ENCODE measurements at regions not wholly inside any gene's neighbourhood (a gene's known extent, or its start where the extent isn't known, plus 50 kb on each side); places are given as distances from the start of the nearest gene placed in this dataset.
"Not testable (repeated sequence)": the region's sequence is repeated elsewhere in the genome, so short reads cannot be mapped to it uniquely, and the experiment has no call there.

- no peak overlapping the region for H3K27ac Mint-ChIP-seq (ENCODE audit: unreplicated experiment)
- peaks cover 2% of the 10 kb centered on the region for H3K4me1 Mint-ChIP-seq (ENCODE audit: low read depth, unreplicated experiment)
- H3K4me3 Mint-ChIP-seq (ENCODE audit: unreplicated experiment): no peak overlapping the region
- no peak for TF ChIP-seq CTCF (IDR thresholded peaks at IDR 0.05; ENCODE audit: partially characterized antibody, unreplicated experiment)
- H3K9me3 Mint-ChIP-seq (ENCODE audit: unreplicated experiment): peaks cover 2% of the 10 kb centered on the region
- DNase-seq: no peak
- H3K36me3 Mint-ChIP-seq (ENCODE audit: unreplicated experiment): peaks cover 12% of the 10 kb centered on the region
- H3K27me3 Mint-ChIP-seq (ENCODE audit: unreplicated experiment): no peaks in the 10 kb centered on the region
Measured at GRCh38 chr6:6486595-6486994, 101.9 kb upstream of the LY86 start.

- no peak for TF ChIP-seq CTCF (IDR thresholded peaks at IDR 0.05; ENCODE audit: partially characterized antibody, unreplicated experiment)
- Mint-ChIP-seq H3K9me3 (ENCODE audit: unreplicated experiment) (peaks cover 3% of the 10 kb centered on the region), H3K27me3 (ENCODE audit: unreplicated experiment) (no peaks in the 10 kb centered on the region), H3K36me3 (ENCODE audit: unreplicated experiment) (no peaks in the 10 kb centered on the region), H3K27ac (ENCODE audit: unreplicated experiment) (no peak overlapping the region), H3K4me3 (ENCODE audit: unreplicated experiment) (no peak overlapping the region), H3K4me1 (ENCODE audit: low read depth, unreplicated experiment) (no peaks in the 10 kb centered on the region)
- DNase-seq: no peak
Measured at GRCh38 chr6:6491761-6492160, 96.8 kb upstream of the LY86 start.

- no peak overlapping the region for H3K4me3 Mint-ChIP-seq (ENCODE audit: unreplicated experiment)
- DNase-seq: no peak
- peaks cover 3% of the 10 kb centered on the region for H3K9me3 Mint-ChIP-seq (ENCODE audit: unreplicated experiment)
- no peak for TF ChIP-seq CTCF (IDR thresholded peaks at IDR 0.05; ENCODE audit: partially characterized antibody, unreplicated experiment)
- H3K27ac Mint-ChIP-seq (ENCODE audit: unreplicated experiment): no peak overlapping the region
- H3K36me3 Mint-ChIP-seq (ENCODE audit: unreplicated experiment): no peaks in the 10 kb centered on the region
- no peaks in the 10 kb centered on the region for H3K27me3 Mint-ChIP-seq (ENCODE audit: unreplicated experiment)
- H3K4me1 Mint-ChIP-seq (ENCODE audit: low read depth, unreplicated experiment): no peaks in the 10 kb centered on the region
Measured at GRCh38 chr6:6492675-6493074, 95.8 kb upstream of the LY86 start.

- not testable (repeated sequence) for H3K4me1 Mint-ChIP-seq (ENCODE audit: low read depth, unreplicated experiment); DNase-seq; H3K9me3 Mint-ChIP-seq (ENCODE audit: unreplicated experiment); H3K4me3 Mint-ChIP-seq (ENCODE audit: unreplicated experiment); H3K27ac Mint-ChIP-seq (ENCODE audit: unreplicated experiment); H3K27me3 Mint-ChIP-seq (ENCODE audit: unreplicated experiment); H3K36me3 Mint-ChIP-seq (ENCODE audit: unreplicated experiment)
Measured at GRCh38 chr6:6494139-6494538, 94.4 kb upstream of the LY86 start.

- no peak overlapping the region for H3K4me3 Mint-ChIP-seq (ENCODE audit: unreplicated experiment)
- H3K9me3 Mint-ChIP-seq (ENCODE audit: unreplicated experiment): peaks cover 2% of the 10 kb centered on the region
- no peaks in the 10 kb centered on the region for H3K27me3 Mint-ChIP-seq (ENCODE audit: unreplicated experiment)
- no peaks in the 10 kb centered on the region for H3K4me1 Mint-ChIP-seq (ENCODE audit: low read depth, unreplicated experiment)
- peak; percentile 69 for DNase-seq
- peak; percentile 32 for TF ChIP-seq CTCF (IDR thresholded peaks at IDR 0.05; ENCODE audit: partially characterized antibody, unreplicated experiment)
- no peaks in the 10 kb centered on the region for H3K36me3 Mint-ChIP-seq (ENCODE audit: unreplicated experiment)
- H3K27ac Mint-ChIP-seq (ENCODE audit: unreplicated experiment): no peak overlapping the region
Measured at GRCh38 chr6:6494677-6495076, 93.8 kb upstream of the LY86 start.

GRCh38 chr6:6495851-6496250 lies 92.7 kb upstream of the LY86 start:
- Mint-ChIP-seq H3K9me3 (ENCODE audit: unreplicated experiment) (peaks cover 2% of the 10 kb centered on the region), H3K4me3 (ENCODE audit: unreplicated experiment) (no peak overlapping the region), H3K4me1 (ENCODE audit: low read depth, unreplicated experiment) (no peaks in the 10 kb centered on the region), H3K36me3 (ENCODE audit: unreplicated experiment) (no peaks in the 10 kb centered on the region), H3K27me3 (ENCODE audit: unreplicated experiment) (no peaks in the 10 kb centered on the region), H3K27ac (ENCODE audit: unreplicated experiment) (no peak overlapping the region)
- no peak for DNase-seq
- no peak for TF ChIP-seq CTCF (IDR thresholded peaks at IDR 0.05; ENCODE audit: partially characterized antibody, unreplicated experiment)

All from glutamatergic neuron (in vitro differentiated cells).